ENCODE measurements at regions not wholly inside any gene's neighbourhood (a gene's known extent, or its start where the extent isn't known, plus 50 kb on each side); places are given as distances from the start of the nearest gene placed in this dataset.

DNA sequence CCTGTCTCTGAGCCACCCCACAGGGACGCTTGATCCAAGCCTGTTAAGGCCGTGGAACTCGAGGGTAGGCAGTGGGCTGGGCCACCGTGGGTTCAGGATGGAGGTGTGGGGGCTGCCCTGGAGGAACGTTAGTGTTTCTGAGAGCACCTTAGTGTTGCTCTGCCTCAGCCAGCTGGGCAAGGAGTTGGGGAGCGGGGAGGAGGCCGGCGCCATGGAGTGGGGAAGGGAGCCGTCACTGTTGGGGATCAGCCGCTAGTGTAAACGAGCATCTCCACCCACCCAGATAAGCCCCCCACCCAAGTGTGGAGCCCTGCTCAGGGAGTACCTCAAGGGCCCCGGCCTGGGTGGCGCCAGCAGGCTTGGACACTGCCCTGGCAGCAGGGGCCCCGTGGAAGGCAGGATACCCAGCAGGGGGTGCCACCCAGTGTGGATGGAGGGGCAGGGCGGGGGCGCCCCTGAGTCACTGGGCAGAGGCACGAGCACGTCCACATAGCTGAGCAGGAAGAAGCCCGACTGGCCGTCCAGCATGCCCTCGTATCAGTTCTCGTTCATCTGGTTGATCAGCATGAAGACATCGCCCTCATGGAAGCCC is 98.6 kb downstream of the KPNA2 start:
- peaks cover 3% of the 10 kb centered on the region for H3K36me3 ChIP-seq
- no peaks in the 10 kb centered on the region for H3K9me3 ChIP-seq
- H3K4me1 ChIP-seq (ENCODE audit: control insufficient read depth in 1 of 2, low read depth in 2 of 2) = peaks cover 0 to 6% of the 10 kb centered on the region in 2 donors
- no peaks in the 10 kb centered on the region for H3K27me3 ChIP-seq (replicated peaks; ENCODE audit: insufficient read depth)
- no peak for DNase-seq (ENCODE audit: low spot score)
- no peak overlapping the region for H3K4me3 ChIP-seq
- TF ChIP-seq, protein P1, sequence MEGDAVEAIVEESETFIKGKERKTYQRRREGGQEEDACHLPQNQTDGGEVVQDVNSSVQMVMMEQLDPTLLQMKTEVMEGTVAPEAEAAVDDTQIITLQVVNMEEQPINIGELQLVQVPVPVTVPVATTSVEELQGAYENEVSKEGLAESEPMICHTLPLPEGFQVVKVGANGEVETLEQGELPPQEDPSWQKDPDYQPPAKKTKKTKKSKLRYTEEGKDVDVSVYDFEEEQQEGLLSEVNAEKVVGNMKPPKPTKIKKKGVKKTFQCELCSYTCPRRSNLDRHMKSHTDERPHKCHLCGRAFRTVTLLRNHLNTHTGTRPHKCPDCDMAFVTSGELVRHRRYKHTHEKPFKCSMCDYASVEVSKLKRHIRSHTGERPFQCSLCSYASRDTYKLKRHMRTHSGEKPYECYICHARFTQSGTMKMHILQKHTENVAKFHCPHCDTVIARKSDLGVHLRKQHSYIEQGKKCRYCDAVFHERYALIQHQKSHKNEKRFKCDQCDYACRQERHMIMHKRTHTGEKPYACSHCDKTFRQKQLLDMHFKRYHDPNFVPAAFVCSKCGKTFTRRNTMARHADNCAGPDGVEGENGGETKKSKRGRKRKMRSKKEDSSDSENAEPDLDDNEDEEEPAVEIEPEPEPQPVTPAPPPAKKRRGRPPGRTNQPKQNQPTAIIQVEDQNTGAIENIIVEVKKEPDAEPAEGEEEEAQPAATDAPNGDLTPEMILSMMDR (IDR thresholded peaks at IDR 0.05) = no peak
- no peak for ATAC-seq (ENCODE audit: insufficient number of reproducible peaks, low FRiP score, low read depth)
- H3K27ac ChIP-seq = no peak overlapping the region

DNA sequence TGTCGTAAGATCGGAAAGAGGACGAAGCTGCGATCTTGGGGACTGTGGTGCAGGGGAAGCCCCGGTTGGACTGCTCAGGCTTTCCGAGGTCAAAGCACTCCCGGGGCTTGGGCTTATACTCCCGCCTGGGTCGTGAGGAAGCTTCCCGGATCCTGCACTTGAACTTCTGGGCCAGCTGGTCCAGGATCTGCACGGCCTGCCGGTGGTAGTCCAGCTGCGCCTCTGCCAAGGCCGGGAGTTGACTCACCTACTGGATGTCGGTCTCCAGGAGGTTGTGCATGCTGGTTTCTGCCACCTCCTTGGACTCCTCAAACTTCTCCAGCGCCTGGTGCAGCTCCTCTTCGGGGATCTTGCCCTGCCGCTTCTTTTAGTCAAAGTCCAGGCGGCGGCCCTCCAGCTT is 99.2 kb downstream of the KPNA2 start:
- no peak for DNase-seq (ENCODE audit: low spot score)
- Histone ChIP-seq H3K27me3 (replicated peaks; ENCODE audit: insufficient read depth) (no peaks in the 10 kb centered on the region), H3K9me3 (no peaks in the 10 kb centered on the region), H3K36me3 (peaks cover 3% of the 10 kb centered on the region), H3K4me3 (no peak overlapping the region), H3K27ac (no peak overlapping the region), H3K4me1 (ENCODE audit: control insufficient read depth in 1 of 2, low read depth in 2 of 2) (peaks cover 0 to 6% of the 10 kb centered on the region in 2 donors)
- no peak for ATAC-seq (ENCODE audit: insufficient number of reproducible peaks, low FRiP score, low read depth)
- TF ChIP-seq, protein P1 (IDR thresholded peaks at IDR 0.05) = no peak

DNA sequence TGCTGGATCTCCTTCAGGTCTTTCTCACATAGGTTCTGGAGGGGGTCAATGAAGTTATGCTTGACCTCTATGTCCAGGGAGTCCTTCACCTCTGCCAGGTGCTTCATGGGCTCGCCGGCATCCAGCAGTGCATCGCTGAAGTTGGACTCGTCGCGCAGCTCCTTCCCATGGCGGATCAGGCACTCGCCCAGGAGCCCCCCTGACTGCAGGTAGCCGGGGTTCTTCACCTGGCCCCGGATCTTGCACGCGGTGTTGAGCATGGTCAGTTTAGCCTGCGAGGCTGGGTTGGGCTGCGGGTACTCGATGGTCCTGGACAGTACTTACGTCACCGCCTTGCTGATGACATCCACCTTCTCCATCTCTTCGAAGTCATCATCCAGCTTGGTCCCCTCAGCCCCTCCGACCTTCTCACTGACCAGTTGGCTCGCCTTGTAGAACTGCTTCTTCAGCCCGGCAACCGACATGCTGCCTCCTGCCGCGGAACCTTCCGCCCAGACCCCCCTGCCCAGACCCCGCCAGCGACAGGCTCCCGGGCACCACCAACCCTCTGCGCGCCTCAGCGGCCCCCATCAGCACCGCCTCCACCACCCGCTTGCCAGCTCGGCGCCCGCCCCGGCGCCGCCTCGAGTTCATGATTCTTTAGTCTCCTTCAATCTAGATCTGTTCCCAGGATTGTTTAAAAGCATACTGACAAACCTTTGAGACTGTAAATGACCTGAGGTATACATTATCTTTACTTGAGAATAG is 99.8 kb downstream of the KPNA2 start:
- DNase-seq (ENCODE audit: low spot score) = no peak
- Histone ChIP-seq H3K27me3 (replicated peaks; ENCODE audit: insufficient read depth) (no peaks in the 10 kb centered on the region), H3K4me1 (ENCODE audit: control insufficient read depth in 1 of 2, low read depth in 2 of 2) (peaks cover 0 to 3% of the 10 kb centered on the region in 2 donors), H3K4me3 (no peak overlapping the region), H3K27ac (no peak overlapping the region), H3K36me3 (peaks cover 3% of the 10 kb centered on the region), H3K9me3 (no peaks in the 10 kb centered on the region)
- ATAC-seq (ENCODE audit: insufficient number of reproducible peaks, low FRiP score, low read depth) = no peak
- TF ChIP-seq, protein P1 (IDR thresholded peaks at IDR 0.05) = no peak

DNA sequence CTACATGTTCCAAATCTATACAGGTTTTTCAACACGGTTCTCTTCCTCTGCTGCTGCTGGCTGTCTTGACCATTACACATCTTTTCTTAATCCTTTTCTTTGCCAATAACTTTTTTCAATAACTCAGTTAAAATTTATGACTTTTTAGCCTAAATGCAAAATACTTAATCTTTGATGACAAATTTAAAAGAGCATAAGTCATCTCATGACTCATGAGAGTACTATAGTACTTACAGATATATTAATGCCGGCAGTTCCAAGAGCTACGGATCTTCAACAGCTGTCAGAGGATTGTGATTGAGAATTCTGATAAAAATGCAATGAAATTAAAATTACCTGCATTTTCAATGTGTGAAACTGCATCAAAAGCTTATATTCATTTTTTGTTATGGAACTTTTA is 105.5 kb downstream of the KPNA2 start:
- Histone ChIP-seq H3K27me3 (replicated peaks; ENCODE audit: insufficient read depth) (no peaks in the 10 kb centered on the region), H3K9me3 (no peaks in the 10 kb centered on the region), H3K4me1 (ENCODE audit: control insufficient read depth in 1 of 2, low read depth in 2 of 2) (no peaks in the 10 kb centered on the region), H3K36me3 (no peaks in the 10 kb centered on the region), H3K27ac (no peak overlapping the region), H3K4me3 (no peak overlapping the region)
- ATAC-seq (ENCODE audit: insufficient number of reproducible peaks, low FRiP score, low read depth) (no peak), DNase-seq (ENCODE audit: low spot score) (no peak)
- TF ChIP-seq, protein P1 (IDR thresholded peaks at IDR 0.05) = no peak

DNA sequence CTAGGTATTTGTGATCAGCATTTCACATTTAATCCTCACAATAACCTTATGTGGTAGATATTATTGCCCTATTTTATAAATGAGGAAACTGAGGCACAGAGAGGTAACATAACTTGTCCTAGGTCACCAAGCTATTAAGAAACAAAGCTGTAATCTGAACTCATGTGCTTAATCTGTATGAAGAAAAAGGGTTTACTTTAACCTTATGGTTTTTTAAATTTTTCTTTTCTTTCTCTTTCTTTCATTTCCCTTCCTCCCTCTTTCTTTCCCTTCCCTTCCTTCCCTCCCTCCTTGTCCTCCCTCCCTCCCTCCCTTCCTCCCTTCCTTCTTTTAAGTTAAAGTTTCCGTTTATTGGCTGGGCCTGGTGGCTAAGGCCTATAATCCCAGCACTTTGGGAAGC is 105.2 kb upstream of the AMZ2 start:
- no peaks in the 10 kb centered on the region for H3K9me3 ChIP-seq
- no peaks in the 10 kb centered on the region for H3K27me3 ChIP-seq (replicated peaks; ENCODE audit: insufficient read depth)
- TF ChIP-seq, protein P1 (IDR thresholded peaks at IDR 0.05) = no peak
- DNase-seq (ENCODE audit: low spot score) = no peak
- H3K27ac ChIP-seq = no peak overlapping the region
- ATAC-seq (ENCODE audit: insufficient number of reproducible peaks, low FRiP score, low read depth) = no peak
- no peaks in the 10 kb centered on the region for H3K36me3 ChIP-seq
- H3K4me3 ChIP-seq = no peak overlapping the region
- H3K4me1 ChIP-seq (ENCODE audit: control insufficient read depth in 1 of 2, low read depth in 2 of 2) = no peaks in the 10 kb centered on the region

All from thoracic aorta (tissue), 2 donors.